Tibial artery (tissue), 4 donors: ENCODE measurements at regions not wholly inside any gene's neighbourhood (a gene's known extent, or its start where the extent isn't known, plus 50 kb on each side); places are given as distances from the start of the nearest gene placed in this dataset.

ENCODE experiments used
- DNase-seq, 2 donors: peaks; one replicate each; pipeline ENCODE4 v3.0.0-alpha.2; 2019
- H3K27ac ChIP-seq, 2 donors: fragments of 200-600 bp; sonication (generic) in 1 of 2; 1 replicate in 1 of 2; 2 replicates in 1 of 2; pipeline ENCODE4 v1.5.1; 2018 to 2019; ENCODE audit warnings: mild to moderate bottlenecking in 1 of 2
- H3K27me3 ChIP-seq, 2 donors: fragments of 200-600 bp; sonication (generic) in 1 of 2; one replicate each; pipeline versions ENCODE4 v1.5.1 to v1.6.0; 2016 to 2019
- H3K36me3 ChIP-seq, 3 donors: fragments of 200-600 bp; sonication (generic) in 2 of 3; one replicate each; pipeline ENCODE4 v1.5.1; 2016 to 2019; ENCODE audit warnings: mild to moderate bottlenecking in 2 of 3
- H3K4me1 ChIP-seq, 4 donors: fragments of 200-600 bp; sonication (generic) in 2 of 4; 1 replicate in 3 of 4; 2 replicates in 1 of 4; pipeline ENCODE4 v1.5.1; 2016 to 2019
- H3K4me3 ChIP-seq, 2 donors: fragments of 200-600 bp; sonication (generic) in 1 of 2; 1 replicate in 1 of 2; 2 replicates in 1 of 2; pipeline ENCODE4 v1.5.1; 2018 to 2019; ENCODE audit warnings: mild to moderate bottlenecking in 2 of 2
- H3K9me3 ChIP-seq, 3 donors: fragments of 200-600 bp; sonication (generic) in 1 of 3; one replicate each; pipeline ENCODE4 v1.5.1; 2016 to 2019
- CTCF ChIP-seq, 2 experiments: fragments of 200-600 bp in 1 of 2; fragments of 450-650 bp in 1 of 2; IDR thresholded peaks; one replicate each; pipeline ENCODE4 v1.5.1; 2017 to 2019; ENCODE audit warnings: antibody characterized with exemption in 2 of 2, mild to moderate bottlenecking in 1 of 2, moderate library complexity in 1 of 2
- intact Hi-C: fragments of 100-400 bp; cut with DNase I; formaldehyde crosslinking; loops from one replicate; pipeline ENCODE4 v1.15.0; 2023; ENCODE audit warnings: low total_unique reads

- no peak for DNase-seq
- Histone ChIP-seq H3K4me3 (no peak overlapping the region), H3K27ac (no peak overlapping the region), H3K9me3 (peaks cover 0 to 5% (median 0%) of the 10 kb centered on the region in 3 donors), H3K27me3 (no peaks in the 10 kb centered on the region), H3K4me1 (no peaks in the 10 kb centered on the region), H3K36me3 (no peaks in the 10 kb centered on the region)
- intact Hi-C loops: no loop called here
- TF ChIP-seq CTCF (IDR thresholded peaks at IDR 0.05): no peak
Observed at GRCh38 chr9:18245911-18246310, 228.0 kb upstream of the ADAMTSL1 start.

GRCh38 chr9:18250053-18250452, 223.9 kb upstream of the ADAMTSL1 start:
- no peaks in the 10 kb centered on the region for H3K36me3 ChIP-seq
- H3K4me1 ChIP-seq: no peaks in the 10 kb centered on the region
- no peaks in the 10 kb centered on the region for H3K27me3 ChIP-seq
- TF ChIP-seq CTCF (IDR thresholded peaks at IDR 0.05): no peak
- intact Hi-C loops: no loop called here
- no peak for DNase-seq
- H3K9me3 ChIP-seq: no peaks in the 10 kb centered on the region
- no peak overlapping the region for H3K4me3 ChIP-seq
- H3K27ac ChIP-seq: no peak overlapping the region

- no peaks in the 10 kb centered on the region for H3K36me3 ChIP-seq
- peaks cover 0 to 3% (median 0%) of the 10 kb centered on the region in 4 donors for H3K4me1 ChIP-seq
- no peak for TF ChIP-seq CTCF (IDR thresholded peaks at IDR 0.05)
- DNase-seq: no peak
- intact Hi-C loops: no loop called here
- H3K9me3 ChIP-seq: no peaks in the 10 kb centered on the region
- no peak overlapping the region for H3K4me3 ChIP-seq
- H3K27ac ChIP-seq: no peak overlapping the region
- no peaks in the 10 kb centered on the region for H3K27me3 ChIP-seq
Observed at GRCh38 chr9:18253950-18254349, 220.0 kb upstream of the ADAMTSL1 start.

- TF ChIP-seq CTCF (IDR thresholded peaks at IDR 0.05): peak; percentile 89 to 90
- peak; percentile 61 to 85 for DNase-seq
- Histone ChIP-seq H3K27ac (no peak overlapping the region), H3K4me1 (peaks cover 0 to 3% (median 0%) of the 10 kb centered on the region in 4 donors), H3K36me3 (no peaks in the 10 kb centered on the region), H3K27me3 (no peaks in the 10 kb centered on the region), H3K4me3 (no peak overlapping the region), H3K9me3 (no peaks in the 10 kb centered on the region)
- intact Hi-C loops: loop anchor here (5.0 kb wide), 3 partner anchors 187 to 922 kb away; no protein-coding TSS in a partner anchor
Observed at GRCh38 chr9:18255158-18255629, 218.8 kb upstream of the ADAMTSL1 start.

- TF ChIP-seq CTCF (IDR thresholded peaks at IDR 0.05): no peak
- no peak for DNase-seq
- no peak overlapping the region for H3K27ac ChIP-seq
- H3K36me3 ChIP-seq: no peaks in the 10 kb centered on the region
- no peak overlapping the region for H3K4me3 ChIP-seq
- H3K4me1 ChIP-seq: peaks cover 0 to 8% (median 3%) of the 10 kb centered on the region in 4 donors
- H3K27me3 ChIP-seq: no peaks in the 10 kb centered on the region
- no peaks in the 10 kb centered on the region for H3K9me3 ChIP-seq
- intact Hi-C loops: loop anchor here (5.0 kb wide), 3 partner anchors 187 to 922 kb away; no protein-coding TSS in a partner anchor
Observed at GRCh38 chr9:18255747-18256146, 218.2 kb upstream of the ADAMTSL1 start.

- no peak for DNase-seq
- intact Hi-C loops: loop anchor here (5.0 kb wide), 3 partner anchors 186 to 921 kb away; no protein-coding TSS in a partner anchor
- Histone ChIP-seq H3K4me1 (peaks cover 0 to 8% (median 3%) of the 10 kb centered on the region in 4 donors), H3K27me3 (no peaks in the 10 kb centered on the region), H3K4me3 (no peak overlapping the region), H3K36me3 (no peaks in the 10 kb centered on the region), H3K27ac (no peak overlapping the region), H3K9me3 (no peaks in the 10 kb centered on the region)
- no peak for TF ChIP-seq CTCF (IDR thresholded peaks at IDR 0.05)
Observed at GRCh38 chr9:18256568-18256967, 217.4 kb upstream of the ADAMTSL1 start.
